DMS79 treated with DMSO at 0.1 percent for 48 hours (cell line): ENCODE measurements at regions not wholly inside any gene's neighbourhood (a gene's known extent, or its start where the extent isn't known, plus 50 kb on each side); places are given as distances from the start of the nearest gene placed in this dataset.
"Not testable (repeated sequence)": the region's sequence is repeated elsewhere in the genome, so short reads cannot be mapped to it uniquely, and the experiment has no call there.

Experiments
- DNase-seq: peaks from one replicate; lab custom pipeline; 2025; lab: John Stamatoyannopoulos, UW

DNA sequence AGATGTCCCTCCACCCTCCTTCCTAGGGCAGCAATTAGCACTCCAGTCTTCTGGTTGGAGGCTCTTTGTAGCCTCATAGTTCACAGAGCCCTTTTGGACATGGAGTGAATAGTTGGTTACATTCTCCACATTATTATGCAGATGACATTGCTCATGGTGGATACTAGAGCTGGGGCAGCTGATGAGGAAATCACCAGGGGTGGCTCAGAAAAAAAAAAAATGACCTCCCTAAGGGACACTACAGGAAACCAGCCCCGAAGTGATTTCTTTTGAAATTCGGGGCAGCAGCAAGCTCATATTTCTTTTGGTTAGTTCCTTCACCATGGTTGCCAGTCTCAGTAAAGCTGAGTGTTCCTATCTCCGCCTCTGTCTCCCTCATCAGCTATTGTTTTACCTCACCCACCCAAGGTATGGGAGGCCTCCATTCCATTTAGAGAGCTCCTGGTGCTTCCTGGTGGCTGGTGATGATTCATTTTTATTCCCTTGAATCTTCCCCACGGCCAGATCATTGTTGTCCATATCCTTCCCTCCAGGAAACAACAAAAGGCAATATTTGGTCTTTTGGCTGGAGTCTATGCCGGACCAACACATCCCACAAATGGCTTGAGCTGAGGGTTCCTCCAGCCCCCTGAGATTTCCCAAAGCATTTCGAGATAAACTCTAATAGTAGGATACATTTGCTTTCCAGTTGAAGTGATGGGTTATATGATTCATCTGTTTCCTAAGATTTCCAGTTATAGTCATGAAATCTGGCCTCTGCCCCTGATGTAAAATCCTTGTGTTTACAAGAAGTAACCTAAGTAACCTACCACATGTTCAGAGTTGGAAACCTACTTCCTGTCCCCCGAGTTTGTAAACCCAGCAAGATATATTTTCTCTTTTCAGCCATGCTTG lies 56.2 kb upstream of the NID2 start:
- no peak for DNase-seq

GRCh38 chr14:52122163-52122562 lies 53.3 kb upstream of the NID2 start:
- not testable (repeated sequence) for DNase-seq

DNA sequence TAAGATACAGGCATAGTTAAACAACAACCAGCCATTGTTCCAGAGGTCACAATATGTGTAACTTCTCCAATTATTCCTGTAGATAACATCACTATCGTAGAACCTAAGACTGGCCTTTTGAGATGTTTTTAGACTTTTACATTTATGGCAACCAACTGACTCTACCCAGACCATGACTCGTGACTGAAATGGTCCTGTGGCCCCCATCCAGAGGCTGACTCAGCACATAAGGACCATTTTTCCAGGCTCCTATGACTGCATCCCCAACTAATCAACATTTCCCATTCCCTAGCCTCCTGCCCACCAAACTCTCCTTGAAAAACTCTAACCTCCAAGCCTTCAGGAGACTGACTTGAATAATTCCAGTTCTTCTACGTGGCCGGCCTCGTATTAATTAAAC lies 52.6 kb upstream of the NID2 start:
- DNase-seq, result no peak

DNA sequence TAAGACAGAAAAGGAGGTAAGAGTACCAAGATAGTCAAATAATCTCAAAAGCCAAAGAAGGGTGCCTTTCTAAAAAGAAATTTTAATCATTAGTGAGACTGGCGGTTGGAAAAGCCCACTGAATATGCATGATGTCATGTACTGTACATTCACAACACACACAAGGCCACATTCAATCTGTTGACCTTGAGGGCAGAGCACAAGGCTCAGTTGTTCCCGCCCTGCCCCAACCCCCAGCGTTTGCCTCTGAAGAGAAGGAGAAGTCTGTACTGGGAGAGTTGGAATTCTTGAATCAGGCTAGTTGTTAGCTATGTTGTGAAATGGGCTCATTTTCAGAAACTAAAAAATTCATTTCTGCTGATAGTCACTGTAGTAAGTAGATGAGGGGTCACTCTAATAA lies 50.2 kb upstream of the NID2 start:
- no peak for DNase-seq
